Nephron progenitor cell (in vitro differentiated cells): ENCODE measurements at regions not wholly inside any gene's neighbourhood (a gene's known extent, or its start where the extent isn't known, plus 50 kb on each side); places are given as distances from the start of the nearest gene placed in this dataset.
A peak's percentile ranks its signal among the peaks of the same experiment; 100 is the strongest.

Experiments used
- DNase-seq: peaks from one replicate; pipeline ENCODE4 v3.0.0; 2021
- H3K27ac Mint-ChIP-seq: 2 replicates; pipeline ENCODE4 v1.8.0; 2021; ENCODE audit warnings: mild to moderate bottlenecking, moderate library complexity, mixed read lengths
- H3K27me3 Mint-ChIP-seq: 2 replicates; pipeline ENCODE4 v1.8.0; 2021; ENCODE audit warnings: mild to moderate bottlenecking, low read depth, mixed read lengths; ENCODE audit not compliant: poor library complexity
- H3K36me3 Mint-ChIP-seq: 2 replicates; pipeline ENCODE4 v1.8.0; 2021; ENCODE audit warnings: low read depth, mixed read lengths
- H3K4me1 Mint-ChIP-seq: 2 replicates; pipeline ENCODE4 v1.8.0; 2021; ENCODE audit warnings: mixed read lengths
- H3K4me3 Mint-ChIP-seq: 2 replicates; pipeline ENCODE4 v1.8.0; 2021; ENCODE audit warnings: mild to moderate bottlenecking, moderate library complexity, mixed read lengths
- H3K9me3 Mint-ChIP-seq: 2 replicates; pipeline ENCODE4 v1.8.0; 2021; ENCODE audit warnings: mild to moderate bottlenecking, moderate library complexity, mixed read lengths
- TF ChIP-seq, protein P1 (sequence below): fragments of 200-600 bp; sonication (generic); IDR thresholded peaks from 2 replicates; pipeline ENCODE4 v1.5.0; 2021; ENCODE audit warnings: antibody characterized with exemption

DNA sequence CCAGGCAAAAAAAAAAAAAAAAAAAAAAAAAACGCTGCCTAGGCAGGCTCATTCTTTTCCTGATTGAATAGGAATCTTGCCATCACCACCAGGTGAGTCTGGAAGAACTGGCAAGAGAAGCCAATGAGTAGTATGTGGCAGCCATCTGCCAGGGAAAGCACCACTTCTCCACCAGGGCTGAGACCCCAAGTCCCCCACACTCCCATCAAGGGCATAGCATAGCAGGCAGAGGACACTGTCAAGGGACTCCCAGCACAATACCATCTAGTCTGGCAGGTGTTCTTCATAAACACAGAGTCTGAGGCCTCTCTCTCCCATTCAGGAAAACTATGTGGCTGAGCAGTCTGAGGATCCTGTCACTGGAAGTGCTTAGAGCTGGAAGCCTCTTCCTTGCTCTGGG is 538.1 kb upstream of the DSEL start:
- no peaks in the 10 kb centered on the region for H3K27me3 Mint-ChIP-seq
- H3K4me1 Mint-ChIP-seq = no peaks in the 10 kb centered on the region
- H3K36me3 Mint-ChIP-seq = no peaks in the 10 kb centered on the region
- H3K4me3 Mint-ChIP-seq = no peak overlapping the region
- TF ChIP-seq, protein P1, sequence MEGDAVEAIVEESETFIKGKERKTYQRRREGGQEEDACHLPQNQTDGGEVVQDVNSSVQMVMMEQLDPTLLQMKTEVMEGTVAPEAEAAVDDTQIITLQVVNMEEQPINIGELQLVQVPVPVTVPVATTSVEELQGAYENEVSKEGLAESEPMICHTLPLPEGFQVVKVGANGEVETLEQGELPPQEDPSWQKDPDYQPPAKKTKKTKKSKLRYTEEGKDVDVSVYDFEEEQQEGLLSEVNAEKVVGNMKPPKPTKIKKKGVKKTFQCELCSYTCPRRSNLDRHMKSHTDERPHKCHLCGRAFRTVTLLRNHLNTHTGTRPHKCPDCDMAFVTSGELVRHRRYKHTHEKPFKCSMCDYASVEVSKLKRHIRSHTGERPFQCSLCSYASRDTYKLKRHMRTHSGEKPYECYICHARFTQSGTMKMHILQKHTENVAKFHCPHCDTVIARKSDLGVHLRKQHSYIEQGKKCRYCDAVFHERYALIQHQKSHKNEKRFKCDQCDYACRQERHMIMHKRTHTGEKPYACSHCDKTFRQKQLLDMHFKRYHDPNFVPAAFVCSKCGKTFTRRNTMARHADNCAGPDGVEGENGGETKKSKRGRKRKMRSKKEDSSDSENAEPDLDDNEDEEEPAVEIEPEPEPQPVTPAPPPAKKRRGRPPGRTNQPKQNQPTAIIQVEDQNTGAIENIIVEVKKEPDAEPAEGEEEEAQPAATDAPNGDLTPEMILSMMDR = no peak
- no peak overlapping the region for H3K27ac Mint-ChIP-seq
- H3K9me3 Mint-ChIP-seq = no peaks in the 10 kb centered on the region
- DNase-seq = no peak

DNA sequence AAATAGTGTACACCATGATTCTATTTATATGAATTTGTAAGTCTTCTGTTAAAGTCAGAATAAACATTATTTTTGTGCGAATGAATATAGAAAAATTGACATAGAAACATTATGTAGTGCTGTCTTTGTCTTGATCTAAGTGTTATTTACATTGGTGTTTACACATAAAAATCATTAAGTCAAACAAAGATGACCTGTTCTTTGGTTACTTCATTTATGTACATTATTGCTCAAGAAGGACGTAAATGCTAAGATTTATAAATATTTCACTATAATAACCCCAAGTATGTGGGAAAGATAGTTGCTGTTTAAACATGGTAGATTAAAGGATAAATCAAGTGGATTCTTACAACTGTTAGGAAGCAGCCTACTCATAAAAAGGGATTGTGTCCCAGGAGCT is 536.8 kb upstream of the DSEL start:
- Mint-ChIP-seq H3K27me3 (no peaks in the 10 kb centered on the region), H3K4me1 (no peaks in the 10 kb centered on the region), H3K27ac (no peak overlapping the region), H3K9me3 (no peaks in the 10 kb centered on the region), H3K4me3 (no peak overlapping the region), H3K36me3 (no peaks in the 10 kb centered on the region)
- no peak for DNase-seq
- TF ChIP-seq, protein P1 = no peak

DNA sequence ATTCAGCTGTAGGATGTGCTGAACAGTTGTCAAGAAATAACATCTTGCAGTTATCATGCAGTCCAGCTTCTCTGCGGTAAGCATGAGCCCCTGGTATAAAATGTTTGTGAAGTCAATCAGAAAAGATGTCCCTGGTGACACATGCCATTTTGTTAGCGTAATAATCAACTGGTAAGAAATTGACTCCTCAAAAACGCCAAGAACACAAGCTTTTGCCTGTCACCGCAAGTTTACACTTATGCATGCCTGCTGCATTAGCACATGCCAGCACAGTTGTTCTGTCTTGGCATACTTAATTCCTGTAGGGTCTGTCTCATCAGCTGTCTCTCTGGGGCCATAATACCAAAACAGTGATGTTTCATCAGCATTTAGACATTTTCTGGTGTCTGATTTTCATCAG is 524.8 kb upstream of the DSEL start:
- no peaks in the 10 kb centered on the region for H3K36me3 Mint-ChIP-seq
- H3K27me3 Mint-ChIP-seq = no peaks in the 10 kb centered on the region
- no peaks in the 10 kb centered on the region for H3K4me1 Mint-ChIP-seq
- TF ChIP-seq, protein P1 = no peak
- peak overlapping the region; percentile 16 for H3K27ac Mint-ChIP-seq
- DNase-seq = no peak
- H3K9me3 Mint-ChIP-seq = no peaks in the 10 kb centered on the region
- no peak overlapping the region for H3K4me3 Mint-ChIP-seq

DNA sequence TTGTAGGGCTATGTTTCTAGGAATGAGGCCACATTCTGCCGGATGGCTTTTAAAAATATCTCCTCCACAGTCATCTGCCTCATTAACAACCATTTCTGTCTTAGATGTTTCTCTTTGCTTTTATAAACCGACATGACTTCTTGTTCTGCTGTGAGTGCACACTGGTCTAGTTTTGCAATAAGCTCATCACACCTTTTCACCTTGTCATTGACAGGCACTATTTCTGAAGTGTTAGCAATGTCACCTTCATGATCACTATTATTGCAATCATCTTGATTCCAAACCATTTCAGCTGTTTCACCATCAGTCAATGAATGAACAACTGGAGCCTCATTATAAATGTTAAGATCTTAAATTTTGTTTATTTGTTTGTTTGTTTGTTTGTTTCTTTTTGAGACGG is 523.7 kb upstream of the DSEL start:
- Mint-ChIP-seq H3K4me1 (no peaks in the 10 kb centered on the region), H3K27ac (no peak overlapping the region), H3K9me3 (no peaks in the 10 kb centered on the region), H3K4me3 (no peak overlapping the region), H3K27me3 (no peaks in the 10 kb centered on the region), H3K36me3 (no peaks in the 10 kb centered on the region)
- TF ChIP-seq, protein P1 = no peak
- no peak for DNase-seq

DNA sequence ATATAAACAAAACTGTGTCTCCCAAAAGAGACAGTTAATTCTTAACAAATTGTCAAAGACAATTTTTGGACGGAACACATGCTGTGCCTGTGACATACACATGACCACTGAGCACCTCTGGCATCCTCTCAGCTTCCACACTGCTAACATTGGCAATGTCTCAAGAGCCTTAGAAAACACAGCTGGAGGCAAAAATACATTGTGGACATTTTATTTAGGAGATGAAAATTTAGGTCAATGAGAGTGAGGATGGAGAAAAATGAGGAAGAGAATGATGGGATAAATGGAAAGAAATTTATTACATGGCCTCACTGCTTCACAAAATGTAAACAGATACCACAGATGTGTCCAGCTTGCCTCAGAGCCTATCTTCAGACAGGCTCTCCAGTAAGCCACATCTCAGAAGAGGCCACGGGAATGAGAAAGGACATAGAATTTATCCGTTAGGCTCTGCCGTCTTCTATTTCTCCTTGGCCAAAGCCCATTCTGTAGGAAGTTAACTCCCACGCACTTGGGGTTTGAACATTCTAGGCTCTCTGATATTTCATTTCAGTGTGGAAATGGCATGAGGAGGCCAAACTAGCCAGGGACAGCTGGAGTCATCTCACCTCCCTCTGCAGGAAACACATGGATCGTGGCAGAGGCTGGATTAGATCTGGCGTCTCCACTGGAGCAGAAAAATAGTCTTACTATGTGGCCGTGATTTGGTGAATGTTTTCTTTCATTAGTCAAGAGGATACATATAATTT is 519.4 kb upstream of the DSEL start:
- no peaks in the 10 kb centered on the region for H3K9me3 Mint-ChIP-seq

More for the DNA sequence above, 519.4 kb upstream of the DSEL start:
- DNase-seq = no peak
- Mint-ChIP-seq H3K4me3 (no peak overlapping the region), H3K36me3 (no peaks in the 10 kb centered on the region), H3K4me1 (no peaks in the 10 kb centered on the region), H3K27me3 (peaks cover 5% of the 10 kb centered on the region), H3K27ac (no peak overlapping the region)
- TF ChIP-seq, protein P1 = no peak
